GM12878 (cell line): ENCODE measurements at regions not wholly inside any gene's neighbourhood (a gene's known extent, or its start where the extent isn't known, plus 50 kb on each side); places are given as distances from the start of the nearest gene placed in this dataset.
"Not testable (repeated sequence)": the region's sequence is repeated elsewhere in the genome, so short reads cannot be mapped to it uniquely, and the experiment has no call there.

Experiments
- ATAC-seq: fragments of 200-7000 bp; cut with Tn5 transposase; 3 replicates; pipeline ENCODE4 v1.9.1; 2020; ENCODE audit warnings: mild to moderate bottlenecking, moderate library complexity
- BruUV-seq: library from RNA; stranded (reverse); fragments of 400-500 nt; replicated peaks from 2 replicates; lab custom pipeline; 2021; lab: Mats Ljungman, UMichigan
- CTCF ChIA-PET: fragments of 300-600 bp; sonication (Branson Sonifier 250); formaldehyde crosslinking; extraction: SDS; loops from one replicate; lab custom pipeline; 2021; ENCODE audit warnings: inconsistent platforms; lab: Yijun Ruan, JAX
- POLR2A ChIA-PET: fragments of 350-600 bp; formaldehyde crosslinking; extraction: SDS; loops from one replicate; lab custom pipeline; 2021; ENCODE audit warnings: inconsistent platforms; lab: Charles Lee
- RAD21 ChIA-PET: fragments of 300-600 bp; sonication (Branson Sonifier 250); formaldehyde crosslinking; loops from one replicate; lab custom pipeline; 2023; ENCODE audit warnings: antibody characterized with exemption; ENCODE audit not compliant: unreplicated experiment; lab: Charles Lee
- SMC1A ChIA-PET: fragments of 300-600 bp; sonication (Branson Sonifier 250); formaldehyde crosslinking; loops from one replicate; lab custom pipeline; 2023; ENCODE audit not compliant: unreplicated experiment, uncharacterized antibody; lab: Charles Lee
- DNase-seq: peaks from one replicate; pipeline ENCODE4 v3.0.0-alpha.2; 2011; ENCODE audit warnings: low read depth, low spot score
- FAIRE-seq: peaks from 3 replicates; lab custom pipeline; 2011; peaks lifted over from hg19 to GRCh38; lab: Jason Lieb, UNC
- H2AFZ ChIP-seq: 2 replicates; pipeline ENCODE4 v1.6.0; 2011; ENCODE audit warnings: low read depth, low read length, control low read depth; ENCODE audit not compliant: control insufficient read depth
- H3K27ac ChIP-seq: 2 replicates; pipeline ENCODE4 v1.5.1; 2011; ENCODE audit warnings: control low read depth; ENCODE audit not compliant: control insufficient read depth, insufficient read depth
- H3K27me3 ChIP-seq, 2 experiments: replicated peaks in 1 of 2; 2 replicates each; pipeline versions ENCODE4 v1.6.0 to v1.6.1; 2011; ENCODE audit warnings: low read length in 1 of 2; ENCODE audit not compliant: control insufficient read depth in 2 of 2, insufficient read depth in 2 of 2
- H3K36me3 ChIP-seq, 2 experiments: 2 replicates each; pipeline ENCODE4 v1.5.1; 2011; ENCODE audit warnings: low read length in 1 of 2; ENCODE audit not compliant: control insufficient read depth in 2 of 2, insufficient read depth in 2 of 2
- H3K4me1 ChIP-seq: 2 replicates; pipeline ENCODE4 v1.6.1; 2011; ENCODE audit warnings: mild to moderate bottlenecking, low read length, moderate library complexity, mixed read lengths; ENCODE audit not compliant: control insufficient read depth, insufficient read depth
- H3K4me2 ChIP-seq: 2 replicates; pipeline ENCODE4 v1.6.0; 2011; ENCODE audit warnings: control low read depth; ENCODE audit not compliant: control insufficient read depth, insufficient read depth
- H3K4me3 ChIP-seq: fragments of 200-600 bp; sonication (generic); 2 replicates; pipeline ENCODE4 v1.5.1; 2016
- H3K79me2 ChIP-seq: 2 replicates; pipeline ENCODE4 v1.6.0; 2011; ENCODE audit warnings: low read length; ENCODE audit not compliant: control insufficient read depth, insufficient read depth
- H3K9ac ChIP-seq: 2 replicates; pipeline ENCODE4 v1.8.0; 2011; ENCODE audit warnings: low read length, control low read depth, mixed read lengths; ENCODE audit not compliant: control insufficient read depth, insufficient read depth
- H3K9me3 ChIP-seq: replicated peaks from 3 replicates; pipeline ENCODE4 v1.5.1; 2011; ENCODE audit warnings: mild to moderate bottlenecking, low read length; ENCODE audit not compliant: control insufficient read depth, insufficient read depth
- H4K20me1 ChIP-seq: 2 replicates; pipeline ENCODE4 v1.6.0; 2011; ENCODE audit not compliant: control insufficient read depth, insufficient read depth
- KLF5 ChIP-seq: fragments of 450-650 bp; IDR thresholded peaks from 2 replicates; pipeline ENCODE4 v1.6.1; 2014; ENCODE audit warnings: mild to moderate bottlenecking; ENCODE audit not compliant: partially characterized antibody
- MTA2 ChIP-seq: fragments of 450-650 bp; IDR thresholded peaks from 2 replicates; pipeline ENCODE4 v1.6.1; 2016; ENCODE audit warnings: low read depth, mild to moderate bottlenecking, moderate library complexity
- WGBS: methylation state at CpG from one replicate; pipeline ENCODE4 v1.1.6; 2016; ENCODE audit warnings: low lambda C conversion rate; ENCODE audit not compliant: insufficient replicate concordance, insufficient coverage; ENCODE audit errors: missing lambda C conversion rate; 5-methylcytosine and 5-hydroxymethylcytosine counted together
- in situ Hi-C: fragments of 300-500 bp; cut with MboI; formaldehyde crosslinking; loops from 9 replicates; pipeline ENCODE4 v1.14.3; 2018; ENCODE audit warnings: mixed read lengths
- intact Hi-C: fragments of 100-400 bp; cut with micrococcal nuclease; formaldehyde crosslinking; loops from one replicate; pipeline ENCODE4 v1.14.2; 2022; ENCODE audit not compliant: unreplicated experiment

DNA sequence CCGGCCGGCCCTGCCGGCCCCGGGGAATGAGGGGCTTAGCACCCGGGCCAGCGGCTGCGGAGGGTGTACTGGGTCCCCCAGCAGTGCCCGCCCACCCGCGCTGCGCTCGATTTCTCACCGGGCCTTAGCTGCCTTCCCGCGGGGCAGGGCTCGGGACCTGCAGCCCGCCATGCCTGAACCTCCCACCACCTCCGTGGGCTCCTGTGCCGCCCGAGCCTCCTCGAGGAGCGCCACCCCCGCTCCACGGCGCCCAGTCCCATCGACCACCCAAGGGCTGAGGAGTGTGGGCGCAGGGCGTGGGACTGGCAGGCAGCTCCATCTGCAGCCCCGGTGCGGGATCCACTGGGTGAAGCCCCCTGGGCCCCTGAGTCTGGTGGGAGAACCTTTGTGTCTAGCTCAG lies 145.5 kb upstream of the CDH7 start:
- intact Hi-C loops, H3K4me3 ChIP-seq, ATAC-seq, FAIRE-seq, DNase-seq, SMC1A ChIA-PET, H3K36me3 ChIP-seq, RAD21 ChIA-PET, H3K27ac ChIP-seq, H3K4me1 ChIP-seq, in situ Hi-C loops, H3K9ac ChIP-seq, H2AFZ ChIP-seq, H4K20me1 ChIP-seq, H3K4me2 ChIP-seq, CTCF ChIA-PET, H3K27me3 ChIP-seq, H3K9me3 ChIP-seq, BruUV-seq, POLR2A ChIA-PET, H3K79me2 ChIP-seq: not testable (repeated sequence)
- whole genome bisulfite sequencing, result 62% methylated on average over 13 of the region's 30 CpGs

DNA sequence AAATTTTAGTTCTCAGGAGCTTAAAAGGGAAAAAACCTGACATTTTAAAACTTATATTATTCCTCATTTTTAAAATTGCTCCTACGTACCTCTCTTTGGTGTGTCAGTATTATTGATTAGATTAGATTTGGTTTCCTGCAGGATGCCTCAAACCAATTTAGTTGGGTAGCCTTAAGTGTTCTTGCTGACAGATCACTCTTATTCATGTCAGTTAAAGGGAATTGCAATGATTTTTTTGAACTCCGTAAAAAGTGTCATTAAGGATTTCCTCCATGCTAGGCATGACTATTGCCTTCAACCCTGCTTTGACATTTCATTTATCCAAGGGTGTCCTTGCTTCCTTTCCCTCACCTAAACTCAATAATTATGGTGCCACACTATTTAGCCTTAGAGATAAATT lies 149.0 kb upstream of the CDH7 start:
- Histone ChIP-seq H3K27ac (no peak overlapping the region), H3K9ac (no peak overlapping the region), H4K20me1 (no peaks in the 10 kb centered on the region), H3K79me2 (no peaks in the 10 kb centered on the region)
- in situ Hi-C loops, result no loop called here
- SMC1A ChIA-PET, result no interaction called here
- TF ChIP-seq KLF5 (no peak), MTA2 (no peak)
- TF ChIP-seq, all 136 proteins: peak for 0
- no peak for DNase-seq
- ATAC-seq, result no peak
- ChIA-PET RAD21 (no interaction called here), POLR2A (no interaction called here), CTCF (no interaction called here)
- Histone ChIP-seq H3K4me1 (no peaks in the 10 kb centered on the region), H3K36me3 (no peaks in the 10 kb centered on the region), H2AFZ (no peak overlapping the region), H3K4me2 (no peak overlapping the region), H3K9me3 (no peaks in the 10 kb centered on the region), H3K4me3 (no peak overlapping the region), H3K27me3 (no peaks in the 10 kb centered on the region)
- WGBS, result 10% methylated on average over 2 of the region's 2 CpGs
- intact Hi-C loops, result no loop called here
- no TSS peak for BruUV-seq
- no peak for FAIRE-seq
